ENCODE measurements at regions not wholly inside any gene's neighbourhood (a gene's known extent, or its start where the extent isn't known, plus 50 kb on each side); places are given as distances from the start of the nearest gene placed in this dataset.

DNA sequence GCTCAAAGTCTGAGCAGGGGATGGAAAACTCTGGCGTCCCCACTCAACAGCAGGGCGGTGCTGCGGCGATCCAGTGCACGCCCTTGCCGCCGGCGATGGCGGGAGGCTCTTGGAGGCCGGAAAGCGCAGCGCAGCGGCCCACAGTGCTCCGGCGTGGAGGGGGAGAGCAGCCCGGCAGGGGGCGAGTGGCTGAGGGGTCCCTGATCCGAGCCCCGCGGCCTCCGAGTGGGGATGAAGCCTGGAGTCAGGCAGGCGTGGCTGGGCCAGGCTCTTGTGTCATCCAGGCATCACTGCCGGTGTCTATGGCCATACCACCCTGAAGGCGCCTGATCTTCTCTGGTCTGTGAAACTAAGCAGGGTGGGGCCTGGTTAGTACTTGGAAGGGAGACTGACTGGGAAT is 183.1 kb downstream of the ALG10 start:
- TF ChIP-seq EP300 (IDR thresholded peaks at IDR 0.05; ENCODE audit: low read depth) (no peak), POLR2AphosphoS5 (IDR thresholded peaks at IDR 0.05) (no peak), POLR2A (IDR thresholded peaks at IDR 0.05) (no peak)
- TF ChIP-seq, protein P1, sequence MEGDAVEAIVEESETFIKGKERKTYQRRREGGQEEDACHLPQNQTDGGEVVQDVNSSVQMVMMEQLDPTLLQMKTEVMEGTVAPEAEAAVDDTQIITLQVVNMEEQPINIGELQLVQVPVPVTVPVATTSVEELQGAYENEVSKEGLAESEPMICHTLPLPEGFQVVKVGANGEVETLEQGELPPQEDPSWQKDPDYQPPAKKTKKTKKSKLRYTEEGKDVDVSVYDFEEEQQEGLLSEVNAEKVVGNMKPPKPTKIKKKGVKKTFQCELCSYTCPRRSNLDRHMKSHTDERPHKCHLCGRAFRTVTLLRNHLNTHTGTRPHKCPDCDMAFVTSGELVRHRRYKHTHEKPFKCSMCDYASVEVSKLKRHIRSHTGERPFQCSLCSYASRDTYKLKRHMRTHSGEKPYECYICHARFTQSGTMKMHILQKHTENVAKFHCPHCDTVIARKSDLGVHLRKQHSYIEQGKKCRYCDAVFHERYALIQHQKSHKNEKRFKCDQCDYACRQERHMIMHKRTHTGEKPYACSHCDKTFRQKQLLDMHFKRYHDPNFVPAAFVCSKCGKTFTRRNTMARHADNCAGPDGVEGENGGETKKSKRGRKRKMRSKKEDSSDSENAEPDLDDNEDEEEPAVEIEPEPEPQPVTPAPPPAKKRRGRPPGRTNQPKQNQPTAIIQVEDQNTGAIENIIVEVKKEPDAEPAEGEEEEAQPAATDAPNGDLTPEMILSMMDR (IDR thresholded peaks at IDR 0.05), result no peak
- Histone ChIP-seq H3K9me3 (no peaks in the 10 kb centered on the region), H3K4me1 (no peaks in the 10 kb centered on the region), H3K36me3 (no peaks in the 10 kb centered on the region), H3K4me3 (no peak overlapping the region), H3K27ac (no peak overlapping the region), H3K27me3 (no peaks in the 10 kb centered on the region)
- intact Hi-C loops (cut with DNase I; ENCODE audit: low total_unique reads), result no loop called here
- 92% methylated on average over 20 of the region's 24 CpGs; no CpG with 5 or more reads in 1 of the 2 donors for WGBS, 2 donors (ENCODE audit: low coverage in 1 of 2)
- in situ Hi-C loops (cut with MboI; ENCODE audit: low pct_ligation_motif_present in 1 of 4, low pct_unique_long_range_greater_than_20kb in 1 of 4, low sequenced_read_pairs in 3 of 4), result loop anchor here in 1 of 4 donors (25.0 kb wide), 1 partner anchor 93 kb away; no protein-coding TSS in a partner anchor
- no peak for DNase-seq

DNA sequence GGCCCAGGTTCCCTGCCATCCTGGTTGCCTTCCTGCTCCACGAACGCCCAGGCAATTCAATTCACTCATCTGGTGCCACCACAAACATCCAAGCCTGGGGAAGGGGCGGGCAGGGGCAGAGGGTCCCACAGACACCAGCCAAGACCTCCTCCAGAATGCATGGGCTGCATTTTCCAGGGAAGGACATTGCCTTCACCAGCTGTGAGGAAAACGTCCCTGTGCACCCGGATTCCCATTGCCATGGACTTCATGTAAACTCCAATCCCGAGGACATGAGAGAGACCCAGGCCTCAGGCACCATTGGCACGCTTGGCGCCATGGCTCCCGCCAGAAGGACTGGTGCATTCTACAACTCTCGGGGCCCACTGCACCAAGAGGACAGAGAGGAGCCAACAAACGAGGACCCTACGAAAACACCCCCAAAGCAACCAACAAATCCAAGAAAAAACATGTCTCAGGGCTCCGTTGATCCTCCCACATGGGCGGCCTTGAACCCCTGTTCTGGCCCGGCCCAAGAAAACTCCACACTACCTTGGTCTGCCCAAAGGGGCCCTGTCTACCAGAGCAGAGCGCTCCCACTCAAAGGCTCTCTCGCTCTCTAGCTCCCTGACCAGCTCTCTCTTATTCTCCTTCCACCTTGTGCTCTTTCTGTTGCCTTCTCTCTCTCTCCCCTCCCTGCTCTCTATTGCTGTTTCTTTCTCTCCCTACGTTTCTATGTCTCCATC is 183.9 kb downstream of the ALG10 start:
- TF ChIP-seq EP300 (IDR thresholded peaks at IDR 0.05; ENCODE audit: low read depth) (no peak), POLR2AphosphoS5 (IDR thresholded peaks at IDR 0.05) (no peak), POLR2A (IDR thresholded peaks at IDR 0.05) (no peak)
- TF ChIP-seq, protein P1 (IDR thresholded peaks at IDR 0.05), result no peak
- Histone ChIP-seq H3K27me3 (no peaks in the 10 kb centered on the region), H3K36me3 (no peaks in the 10 kb centered on the region), H3K4me3 (no peak overlapping the region), H3K9me3 (no peaks in the 10 kb centered on the region), H3K4me1 (no peaks in the 10 kb centered on the region), H3K27ac (no peak overlapping the region)
- no peak for DNase-seq
- WGBS, 2 donors (ENCODE audit: low coverage in 1 of 2), result 77 to 86% methylated on average over 7 to 18 of the region's 18 CpGs
- intact Hi-C loops (cut with DNase I; ENCODE audit: low total_unique reads), result no loop called here
- in situ Hi-C loops (cut with MboI; ENCODE audit: low pct_ligation_motif_present in 1 of 4, low pct_unique_long_range_greater_than_20kb in 1 of 4, low sequenced_read_pairs in 3 of 4), result loop anchor here in 1 of 4 donors (25.0 kb wide), 1 partner anchor 94 kb away; no protein-coding TSS in a partner anchor

DNA sequence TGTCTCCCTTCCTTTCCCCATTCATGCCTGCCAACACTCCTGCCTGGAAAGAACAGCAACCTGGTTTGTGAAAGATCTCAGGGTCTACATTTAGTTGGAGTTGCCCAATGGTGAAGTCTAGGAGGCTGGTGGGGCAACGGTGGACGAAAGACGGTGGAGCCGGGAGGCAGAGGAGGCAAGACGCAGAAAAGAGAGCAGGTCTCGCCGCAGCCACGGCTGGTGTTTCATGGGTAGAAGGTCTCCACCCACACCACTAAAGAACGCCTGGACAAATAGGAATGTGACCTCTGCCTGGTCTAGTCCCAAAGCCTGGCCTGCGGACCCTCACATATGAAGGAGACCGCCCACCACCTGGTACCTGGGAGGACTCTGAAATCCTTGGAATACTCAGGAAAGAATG is 185.6 kb downstream of the ALG10 start:
- intact Hi-C loops (cut with DNase I; ENCODE audit: low total_unique reads), result no loop called here
- no peaks in the 10 kb centered on the region for H3K9me3 ChIP-seq

More for the DNA sequence above, 185.6 kb downstream of the ALG10 start:
- Histone ChIP-seq H3K27me3 (no peaks in the 10 kb centered on the region), H3K4me3 (no peak overlapping the region), H3K36me3 (no peaks in the 10 kb centered on the region), H3K27ac (no peak overlapping the region), H3K4me1 (no peaks in the 10 kb centered on the region)
- DNase-seq, result no peak
- 94 to 100% methylated on average over 5 to 11 of the region's 11 CpGs for WGBS, 2 donors (ENCODE audit: low coverage in 1 of 2)
- TF ChIP-seq EP300 (IDR thresholded peaks at IDR 0.05; ENCODE audit: low read depth) (no peak), POLR2AphosphoS5 (IDR thresholded peaks at IDR 0.05) (no peak), POLR2A (IDR thresholded peaks at IDR 0.05) (no peak)
- TF ChIP-seq, protein P1 (IDR thresholded peaks at IDR 0.05), result no peak
- in situ Hi-C loops (cut with MboI; ENCODE audit: low pct_ligation_motif_present in 1 of 4, low pct_unique_long_range_greater_than_20kb in 1 of 4, low sequenced_read_pairs in 3 of 4), result loop anchor here in 1 of 4 donors (25.0 kb wide), 1 partner anchor 96 kb away; no protein-coding TSS in a partner anchor
